ENCODE measurements at regions not wholly inside any gene's neighbourhood (a gene's known extent, or its start where the extent isn't known, plus 50 kb on each side); places are given as distances from the start of the nearest gene placed in this dataset.

DNA sequence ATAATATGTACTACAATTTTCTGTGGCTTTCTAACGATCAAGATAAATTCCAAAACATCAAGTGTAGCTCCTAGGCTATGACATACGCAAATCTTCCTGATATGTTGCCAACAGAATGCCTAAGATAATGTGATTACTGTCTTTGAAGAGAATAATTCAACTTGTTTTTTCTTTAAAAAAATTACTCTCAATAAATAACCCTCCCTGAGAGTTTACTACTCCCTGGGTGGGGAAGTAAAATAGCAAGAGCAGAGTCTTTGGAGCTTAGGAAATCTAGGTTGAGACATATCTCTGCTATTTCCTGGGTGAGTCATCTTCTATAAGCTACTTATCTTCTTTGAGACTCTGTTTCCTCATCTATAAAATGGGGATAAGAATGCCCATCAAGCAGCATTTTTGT is 201.2 kb downstream of the ACTL7B start:
- ChIA-PET POLR2A (ENCODE audit: unreplicated experiment) (no interaction called here), CTCF (no interaction called here)
- no peaks in the 10 kb centered on the region for H3K79me1 ChIP-seq (ENCODE audit: low read depth in 1 of 2, low read length in 2 of 2)
- no peak overlapping the region for H3K14ac ChIP-seq (replicated peaks; ENCODE audit: low read depth, low read length)
- intact Hi-C loops (cut with micrococcal nuclease): no loop called here
- TF ChIP-seq, protein P1, sequence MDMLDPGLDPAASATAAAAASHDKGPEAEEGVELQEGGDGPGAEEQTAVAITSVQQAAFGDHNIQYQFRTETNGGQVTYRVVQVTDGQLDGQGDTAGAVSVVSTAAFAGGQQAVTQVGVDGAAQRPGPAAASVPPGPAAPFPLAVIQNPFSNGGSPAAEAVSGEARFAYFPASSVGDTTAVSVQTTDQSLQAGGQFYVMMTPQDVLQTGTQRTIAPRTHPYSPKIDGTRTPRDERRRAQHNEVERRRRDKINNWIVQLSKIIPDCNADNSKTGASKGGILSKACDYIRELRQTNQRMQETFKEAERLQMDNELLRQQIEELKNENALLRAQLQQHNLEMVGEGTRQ (IDR thresholded peaks at IDR 0.05; ENCODE audit: low read depth, low read length): no peak
- H3K18ac ChIP-seq (ENCODE audit: low read depth, low read length): no peak overlapping the region
- no peak for DNase-seq
- H3K9ac ChIP-seq (ENCODE audit: low read depth, low read length): no peak overlapping the region
- no peaks in the 10 kb centered on the region for H4K20me1 ChIP-seq (ENCODE audit: insufficient read depth, low read length)
- no peak overlapping the region for H2BK5ac ChIP-seq (ENCODE audit: low read depth, low read length, poor library complexity, severe bottlenecking)
- no peak overlapping the region for H2AK5ac ChIP-seq (ENCODE audit: low read depth, low read length)
- H3K4me2 ChIP-seq (ENCODE audit: low read depth, low read length): no peak overlapping the region
- H2BK20ac ChIP-seq (ENCODE audit: low read depth, low read length): no peak overlapping the region
- no TSS peak for BruUV-seq (replicated peaks)
- no peak overlapping the region for H4K91ac ChIP-seq (ENCODE audit: insufficient read depth, low read depth, low read length)
- no peak overlapping the region for H4K5ac ChIP-seq (ENCODE audit: low read depth, low read length)
- H3K56ac ChIP-seq (ENCODE audit: extremely low read depth, insufficient read depth, low read length): no peak overlapping the region
- H3K4me3 ChIP-seq (ENCODE audit: insufficient read depth, low read depth, low read length): no peak overlapping the region
- H3K4ac ChIP-seq (ENCODE audit: low read depth, low read length): no peak overlapping the region
- dilution Hi-C loops (cut with HindIII; ENCODE audit: low sequenced_read_pairs, unreplicated experiment): no loop called here
- H3K23ac ChIP-seq (ENCODE audit: low read depth, low read length): no peak overlapping the region
- H3K27me3 ChIP-seq (ENCODE audit: control insufficient read depth, insufficient read depth, low read length): no peaks in the 10 kb centered on the region
- no peak for ATAC-seq (ENCODE audit: low read depth)
- H3K36me3 ChIP-seq (ENCODE audit: control insufficient read depth, insufficient read depth, low read length): no peaks in the 10 kb centered on the region
- H2BK120ac ChIP-seq (ENCODE audit: low read depth, low read length): no peak overlapping the region
- H2AFZ ChIP-seq (replicated peaks; ENCODE audit: low read length, poor library complexity): no peak overlapping the region
- peaks cover 2% of the 10 kb centered on the region; the same call in 1 of the 2 replicates for H3K9me3 ChIP-seq (ENCODE audit: control insufficient read depth, insufficient read depth, low read length)
- H4K8ac ChIP-seq (ENCODE audit: low read depth in 2 of 2, low read length in 2 of 2): no peak overlapping the region
- WGBS, 2 experiments (ENCODE audit: extremely low coverage in 2 of 2, insufficient read length in 1 of 2): no CpG with 5 or more reads among the region's 2 CpGs
- in situ Hi-C loops (cut with MboI; ENCODE audit: low sequenced_read_pairs): no loop called here
- H2BK15ac ChIP-seq (ENCODE audit: low read depth, low read length): no peak overlapping the region
- no peak overlapping the region for H3K27ac ChIP-seq (ENCODE audit: insufficient read depth, low read length)
- no peaks in the 10 kb centered on the region for H3K9me1 ChIP-seq (ENCODE audit: insufficient read depth, low read length)
- H2AK9ac ChIP-seq (replicated peaks; ENCODE audit: low read depth, low read length, poor library complexity): no peak overlapping the region
- H3K4me1 ChIP-seq (ENCODE audit: control insufficient read depth, insufficient read depth, low read length): no peaks in the 10 kb centered on the region
